ENCODE measurements at regions not wholly inside any gene's neighbourhood (a gene's known extent, or its start where the extent isn't known, plus 50 kb on each side); places are given as distances from the start of the nearest gene placed in this dataset.

GRCh38 chr11:27216270-27217149 is 146.5 kb downstream of the CCDC34 start:
- TF ChIP-seq CTCF (IDR thresholded peaks at IDR 0.05 in 2 of 3, conservative IDR thresholded peaks at IDR 0.05 in 1 of 3; ENCODE audit: borderline replicate concordance in 1 of 3, insufficient read depth in 1 of 3, low read depth in 2 of 3, low read length in 2 of 3) (no peak), EZH2 (IDR thresholded peaks at IDR 0.05) (no peak), ZNF274 (IDR thresholded peaks at IDR 0.05; ENCODE audit: low read depth, low read length) (no peak), YY1 (IDR thresholded peaks at IDR 0.05; ENCODE audit: extremely low read depth, insufficient replicate concordance, low read depth, low read length) (no peak), REST (IDR thresholded peaks at IDR 0.05; ENCODE audit: low read depth) (no peak)

Measured in HCT116 (cell line).